Spinal cord (tissue), 9 donors: ENCODE measurements at regions not wholly inside any gene's neighbourhood (a gene's known extent, or its start where the extent isn't known, plus 50 kb on each side); places are given as distances from the start of the nearest gene placed in this dataset.
A peak's percentile ranks its signal among the peaks of the same experiment; 100 is the strongest.
"Not testable (repeated sequence)": the region's sequence is repeated elsewhere in the genome, so short reads cannot be mapped to it uniquely, and the experiment has no call there.

ENCODE experiments used
- DNase-seq, 6 donors: peaks; one replicate each; pipeline versions ENCODE4 v3.0.0 to v3.0.0-alpha.2; 2013 to 2015; ENCODE audit warnings: low spot score in 6 of 6, low read depth in 4 of 6
- H3K27ac ChIP-seq: one replicate; pipeline ENCODE4 v1.5.1; 2013; ENCODE audit warnings: low read depth, low read length, control low read depth
- H3K27me3 ChIP-seq: one replicate; pipeline ENCODE4 v1.6.1; 2013; ENCODE audit warnings: low read length; ENCODE audit not compliant: control insufficient read depth, insufficient read depth
- H3K36me3 ChIP-seq: one replicate; pipeline ENCODE4 v1.6.1; 2013; ENCODE audit warnings: low read length; ENCODE audit not compliant: control insufficient read depth, insufficient read depth
- H3K4me1 ChIP-seq: one replicate; pipeline ENCODE4 v1.6.1; 2013; ENCODE audit warnings: low read length; ENCODE audit not compliant: control insufficient read depth, insufficient read depth
- H3K4me3 ChIP-seq: one replicate; pipeline ENCODE4 v1.5.1; 2013; ENCODE audit warnings: low read depth, low read length, control low read depth
- H3K9me3 ChIP-seq: one replicate; pipeline ENCODE4 v1.6.1; 2013; ENCODE audit warnings: low read length; ENCODE audit not compliant: control insufficient read depth, insufficient read depth
- WGBS: methylation state at CpG from one replicate; pipeline ENCODE4 v1.1.5; 2013; ENCODE audit warnings: missing lambda C conversion rate; ENCODE audit not compliant: insufficient coverage; 5-methylcytosine and 5-hydroxymethylcytosine counted together
- donor health status: healthy.

DNA sequence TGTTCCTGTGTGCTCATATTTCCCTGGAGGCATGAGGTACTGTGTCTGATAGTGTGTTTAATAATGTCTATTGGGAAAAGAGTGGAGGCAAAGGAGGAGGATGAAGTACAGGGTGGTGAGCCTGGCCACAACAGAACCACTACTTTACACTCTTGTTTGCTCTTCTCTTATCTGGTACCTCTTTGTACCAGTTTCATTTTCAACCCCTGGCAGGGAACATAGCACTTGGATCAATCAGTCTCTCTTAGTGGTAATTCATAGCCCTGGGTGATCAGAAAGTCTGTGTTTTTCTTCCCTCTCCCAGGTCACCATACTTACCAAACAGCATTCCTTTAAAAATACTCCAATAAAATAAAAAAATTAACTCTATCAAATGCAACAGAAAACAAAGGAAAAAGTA is 105.4 kb downstream of the DMRT2 start:
- Histone ChIP-seq H3K4me1 (no peaks in the 10 kb centered on the region), H3K9me3 (no peaks in the 10 kb centered on the region), H3K27ac (no peak overlapping the region), H3K4me3 (no peak overlapping the region), H3K36me3 (no peaks in the 10 kb centered on the region), H3K27me3 (no peaks in the 10 kb centered on the region)
- no peak for DNase-seq

DNA sequence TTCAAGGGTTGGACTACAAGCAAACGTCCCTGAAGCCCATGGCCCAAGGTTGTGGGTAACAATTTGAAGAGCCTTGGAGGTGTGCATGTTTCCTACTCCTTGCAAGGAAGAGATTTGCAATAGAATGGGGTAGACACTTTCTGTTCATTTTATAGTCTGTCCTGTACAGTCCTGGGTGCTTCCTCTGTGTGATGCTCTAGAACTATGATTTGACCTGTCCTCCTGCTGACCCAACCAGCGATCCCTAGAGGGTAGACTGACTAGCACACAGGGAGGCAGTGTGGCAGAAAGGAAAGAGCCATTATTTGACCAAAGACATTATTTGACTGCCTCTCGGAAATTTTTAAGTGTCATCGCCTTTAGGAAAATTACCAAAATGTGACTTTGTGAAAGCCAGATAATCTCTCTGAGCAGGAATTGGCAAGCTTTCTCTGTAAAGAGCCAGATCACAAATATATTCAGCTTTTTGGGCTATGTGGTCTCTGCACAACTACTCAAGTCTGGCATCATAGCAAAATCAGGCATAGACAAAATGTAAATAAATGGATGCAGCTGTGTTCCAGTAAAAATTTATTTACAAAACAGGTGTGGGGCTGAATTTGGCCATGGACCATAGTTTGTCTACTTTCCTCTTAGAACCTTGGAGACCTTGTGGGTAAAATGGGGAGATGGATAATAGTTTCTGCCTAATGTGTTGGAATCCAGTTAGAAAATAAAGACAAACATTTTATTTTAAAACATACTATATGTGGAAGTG is 106.8 kb downstream of the DMRT2 start:
- no peak for DNase-seq
- Histone ChIP-seq H3K27ac (no peak overlapping the region), H3K36me3 (no peaks in the 10 kb centered on the region), H3K4me3 (no peak overlapping the region), H3K9me3 (no peaks in the 10 kb centered on the region), H3K4me1 (no peaks in the 10 kb centered on the region), H3K27me3 (no peaks in the 10 kb centered on the region)
- 58% methylated on average over 4 of the region's 4 CpGs for WGBS

- whole genome bisulfite sequencing: no CpG with 5 or more reads among the region's 1 CpG
- H3K27me3 ChIP-seq: no peaks in the 10 kb centered on the region
Measured at GRCh38 chr9:1157836-1158235, 107.7 kb downstream of the DMRT2 start.

GRCh38 chr9:1170918-1171317 is 120.8 kb downstream of the DMRT2 start:
- no CpG with 5 or more reads among the region's 3 CpGs for WGBS

More at GRCh38 chr9:1157836-1158235, 107.7 kb downstream of the DMRT2 start:
- DNase-seq: no peak
- no peak overlapping the region for H3K4me3 ChIP-seq
- no peaks in the 10 kb centered on the region for H3K9me3 ChIP-seq
- H3K4me1 ChIP-seq: no peaks in the 10 kb centered on the region
- H3K27ac ChIP-seq: no peak overlapping the region
- H3K36me3 ChIP-seq: no peaks in the 10 kb centered on the region

GRCh38 chr9:1171546-1171945 is 121.4 kb downstream of the DMRT2 start:
- H3K36me3 ChIP-seq: no peaks in the 10 kb centered on the region
- no peaks in the 10 kb centered on the region for H3K9me3 ChIP-seq
- no peak for DNase-seq
- WGBS: 43% methylated on average over 1 of the region's 5 CpGs
- no peaks in the 10 kb centered on the region for H3K27me3 ChIP-seq
- H3K4me3 ChIP-seq: no peak overlapping the region
- H3K4me1 ChIP-seq: no peaks in the 10 kb centered on the region
- no peak overlapping the region for H3K27ac ChIP-seq

More at GRCh38 chr9:1170918-1171317, 120.8 kb downstream of the DMRT2 start:
- Histone ChIP-seq H3K4me3 (no peak overlapping the region), H3K27ac (no peak overlapping the region), H3K4me1 (no peaks in the 10 kb centered on the region), H3K9me3 (no peaks in the 10 kb centered on the region), H3K36me3 (no peaks in the 10 kb centered on the region), H3K27me3 (no peaks in the 10 kb centered on the region)
- DNase-seq: no peak

GRCh38 chr9:1173211-1173610 is 123.1 kb downstream of the DMRT2 start:
- Histone ChIP-seq H3K9me3 (no peaks in the 10 kb centered on the region), H3K36me3 (no peaks in the 10 kb centered on the region), H3K27ac (no peak overlapping the region), H3K27me3 (no peaks in the 10 kb centered on the region), H3K4me1 (no peaks in the 10 kb centered on the region), H3K4me3 (no peak overlapping the region)
- DNase-seq: no peak
- 0% methylated on average over 1 of the region's 3 CpGs for WGBS

DNA sequence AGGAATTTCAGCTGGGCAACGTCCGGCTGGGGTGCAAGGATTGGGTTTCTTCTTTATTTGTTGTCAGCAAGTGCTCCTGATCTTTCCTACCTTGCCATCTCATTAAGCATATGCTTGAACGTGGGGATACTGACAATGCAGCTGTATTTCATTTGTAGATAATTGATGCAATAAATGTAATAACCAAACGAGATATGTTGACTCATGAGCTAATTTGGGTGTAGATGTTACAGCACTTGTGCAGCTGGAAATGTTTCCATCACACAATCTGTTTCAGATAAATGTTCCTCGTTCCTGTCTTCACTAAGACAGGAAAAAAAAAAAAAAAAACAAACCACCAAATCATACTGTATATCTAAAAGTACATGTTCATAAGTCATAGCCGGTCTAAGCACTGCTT is 123.8 kb downstream of the DMRT2 start:
- no peaks in the 10 kb centered on the region for H3K36me3 ChIP-seq
- no peaks in the 10 kb centered on the region for H3K9me3 ChIP-seq
- 70% methylated on average over 2 of the region's 6 CpGs for WGBS
- DNase-seq: peak in 1 of 6 donors; percentile 8
- no peak overlapping the region for H3K4me3 ChIP-seq
- no peaks in the 10 kb centered on the region for H3K27me3 ChIP-seq
- H3K4me1 ChIP-seq: no peaks in the 10 kb centered on the region
- H3K27ac ChIP-seq: no peak overlapping the region

GRCh38 chr9:1179366-1179765 is 129.2 kb downstream of the DMRT2 start:
- 63% methylated on average over 2 of the region's 2 CpGs for WGBS
- DNase-seq: no peak
- H3K9me3 ChIP-seq: no peaks in the 10 kb centered on the region
- no peak overlapping the region for H3K4me3 ChIP-seq
- no peaks in the 10 kb centered on the region for H3K36me3 ChIP-seq
- H3K27me3 ChIP-seq: no peaks in the 10 kb centered on the region
- H3K4me1 ChIP-seq: no peaks in the 10 kb centered on the region
- no peak overlapping the region for H3K27ac ChIP-seq

- no peak overlapping the region for H3K4me3 ChIP-seq
- no peak overlapping the region for H3K27ac ChIP-seq
- no peaks in the 10 kb centered on the region for H3K4me1 ChIP-seq
- H3K9me3 ChIP-seq: peaks cover 2% of the 10 kb centered on the region
- no peak for DNase-seq
- no peaks in the 10 kb centered on the region for H3K27me3 ChIP-seq
- H3K36me3 ChIP-seq: no peaks in the 10 kb centered on the region
Measured at GRCh38 chr9:1184146-1184545, 134.0 kb downstream of the DMRT2 start.

GRCh38 chr9:1187137-1187536 is 137.0 kb downstream of the DMRT2 start:
- DNase-seq, H3K36me3 ChIP-seq, H3K27ac ChIP-seq, H3K4me3 ChIP-seq, H3K9me3 ChIP-seq, H3K4me1 ChIP-seq, H3K27me3 ChIP-seq: not testable (repeated sequence)
- WGBS: 84% methylated on average over 7 of the region's 9 CpGs
